ENCODE measurements at regions not wholly inside any gene's neighbourhood (a gene's known extent, or its start where the extent isn't known, plus 50 kb on each side); places are given as distances from the start of the nearest gene placed in this dataset.
A peak's percentile ranks its signal among the peaks of the same experiment; 100 is the strongest.

DNA sequence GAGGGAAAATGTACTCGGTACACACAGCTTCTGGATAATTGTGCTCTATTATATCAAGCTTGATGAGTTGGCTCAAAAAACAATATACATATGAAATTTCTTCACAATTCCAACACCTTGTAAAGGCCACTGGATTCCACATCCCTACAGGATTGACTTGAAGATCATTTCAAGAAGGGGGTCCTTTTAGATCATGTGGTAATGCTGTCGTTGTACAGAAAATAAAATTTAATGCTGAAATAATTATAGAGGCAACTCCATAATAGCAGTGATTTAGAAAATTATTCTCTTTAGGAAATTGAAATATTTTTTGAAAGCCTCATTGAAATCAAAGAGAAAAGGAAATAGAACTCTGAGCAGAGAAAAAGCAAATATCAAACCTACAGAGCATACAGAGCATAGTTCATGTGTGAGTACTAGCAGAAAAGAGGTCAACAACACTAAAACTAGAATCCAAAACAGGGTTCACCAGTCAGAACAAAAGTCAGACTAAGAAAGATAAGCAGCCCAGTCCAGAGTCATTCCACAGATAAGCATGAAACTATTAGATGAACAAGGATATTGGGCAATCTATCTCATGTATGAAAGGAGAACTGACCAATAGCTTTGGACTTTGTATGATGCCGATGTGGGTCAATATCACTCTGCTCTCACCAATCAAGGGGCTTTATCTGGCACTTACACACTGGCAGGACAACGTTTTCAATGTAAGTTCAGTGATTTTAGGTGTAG is 79.5 kb upstream of the PALMD start:
- Histone ChIP-seq H3K36me3 (replicated peaks; ENCODE audit: insufficient read depth, low read depth) (no peaks in the 10 kb centered on the region), H3K4me1 (ENCODE audit: insufficient read depth) (no peaks in the 10 kb centered on the region), H4K20me1 (ENCODE audit: insufficient read depth, poor library complexity, severe bottlenecking) (no peaks in the 10 kb centered on the region), H2AFZ (no peak overlapping the region), H3K27ac (peak overlapping the region; percentile 36), H3K27me3 (no peaks in the 10 kb centered on the region), H3K79me2 (no peaks in the 10 kb centered on the region), H3K9me2 (replicated peaks; ENCODE audit: insufficient read depth) (no peaks in the 10 kb centered on the region), H3K9me3 (ENCODE audit: low read depth) (no peaks in the 10 kb centered on the region), H3K4me3 (no peak overlapping the region), H3K4me2 (peak overlapping the region; percentile 9)
- no peak for TF ChIP-seq EZH2 (IDR thresholded peaks at IDR 0.05; ENCODE audit: borderline replicate concordance)
- TF ChIP-seq, protein P1, sequence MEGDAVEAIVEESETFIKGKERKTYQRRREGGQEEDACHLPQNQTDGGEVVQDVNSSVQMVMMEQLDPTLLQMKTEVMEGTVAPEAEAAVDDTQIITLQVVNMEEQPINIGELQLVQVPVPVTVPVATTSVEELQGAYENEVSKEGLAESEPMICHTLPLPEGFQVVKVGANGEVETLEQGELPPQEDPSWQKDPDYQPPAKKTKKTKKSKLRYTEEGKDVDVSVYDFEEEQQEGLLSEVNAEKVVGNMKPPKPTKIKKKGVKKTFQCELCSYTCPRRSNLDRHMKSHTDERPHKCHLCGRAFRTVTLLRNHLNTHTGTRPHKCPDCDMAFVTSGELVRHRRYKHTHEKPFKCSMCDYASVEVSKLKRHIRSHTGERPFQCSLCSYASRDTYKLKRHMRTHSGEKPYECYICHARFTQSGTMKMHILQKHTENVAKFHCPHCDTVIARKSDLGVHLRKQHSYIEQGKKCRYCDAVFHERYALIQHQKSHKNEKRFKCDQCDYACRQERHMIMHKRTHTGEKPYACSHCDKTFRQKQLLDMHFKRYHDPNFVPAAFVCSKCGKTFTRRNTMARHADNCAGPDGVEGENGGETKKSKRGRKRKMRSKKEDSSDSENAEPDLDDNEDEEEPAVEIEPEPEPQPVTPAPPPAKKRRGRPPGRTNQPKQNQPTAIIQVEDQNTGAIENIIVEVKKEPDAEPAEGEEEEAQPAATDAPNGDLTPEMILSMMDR (IDR thresholded peaks at IDR 0.05; ENCODE audit: poor library complexity): no peak
- no peak for TF ChIP-seq EZH2phosphoT487 (IDR thresholded peaks at IDR 0.05; ENCODE audit: low read depth, severe bottlenecking, unreplicated experiment)
- DNase-seq (ENCODE audit: low spot score): peak; percentile 8
- 78% methylated on average over 4 of the region's 4 CpGs for WGBS (ENCODE audit: low lambda C conversion rate, missing lambda C conversion rate)

DNA sequence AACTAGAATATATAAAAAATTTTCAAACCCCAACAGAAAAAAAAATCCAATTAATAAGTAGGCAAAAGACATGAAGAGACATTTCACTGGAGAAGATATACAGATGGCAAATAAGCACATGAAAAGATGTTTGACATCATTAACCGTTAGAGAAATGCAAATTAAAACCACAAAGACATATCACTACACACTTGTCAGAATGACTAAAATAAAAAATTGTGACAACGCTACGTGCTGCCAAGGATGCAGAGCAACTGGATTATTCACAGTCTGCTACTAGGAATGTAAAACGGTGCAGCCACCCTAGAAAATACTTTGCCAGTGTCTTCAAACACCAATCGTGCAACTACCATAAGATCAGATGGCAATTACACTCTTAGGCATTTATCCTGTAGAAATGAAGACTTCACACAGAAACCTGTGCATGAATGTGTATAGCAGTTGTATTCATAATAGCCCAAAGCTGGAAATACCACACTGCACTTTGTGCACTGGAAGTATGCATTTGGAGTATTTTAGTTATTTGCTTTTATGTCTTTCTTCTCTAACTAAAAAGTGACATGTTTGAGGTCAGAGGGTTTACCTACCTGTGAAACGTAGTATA is 75.3 kb upstream of the PALMD start:
- Histone ChIP-seq H3K79me2 (no peaks in the 10 kb centered on the region), H3K36me3 (replicated peaks; ENCODE audit: insufficient read depth, low read depth) (no peaks in the 10 kb centered on the region), H3K27ac (no peak overlapping the region), H3K4me2 (no peak overlapping the region), H3K9me3 (ENCODE audit: low read depth) (no peaks in the 10 kb centered on the region), H3K27me3 (no peaks in the 10 kb centered on the region), H3K4me3 (no peak overlapping the region), H3K4me1 (ENCODE audit: insufficient read depth) (no peaks in the 10 kb centered on the region), H4K20me1 (ENCODE audit: insufficient read depth, poor library complexity, severe bottlenecking) (no peaks in the 10 kb centered on the region), H2AFZ (no peak overlapping the region), H3K9me2 (replicated peaks; ENCODE audit: insufficient read depth) (no peaks in the 10 kb centered on the region)
- WGBS (ENCODE audit: low lambda C conversion rate, missing lambda C conversion rate): 79% methylated on average over 6 of the region's 6 CpGs
- TF ChIP-seq EZH2 (IDR thresholded peaks at IDR 0.05; ENCODE audit: borderline replicate concordance) (no peak), EZH2phosphoT487 (IDR thresholded peaks at IDR 0.05; ENCODE audit: low read depth, severe bottlenecking, unreplicated experiment) (no peak)
- TF ChIP-seq, protein P1 (IDR thresholded peaks at IDR 0.05; ENCODE audit: poor library complexity): no peak
- DNase-seq (ENCODE audit: low spot score): no peak

DNA sequence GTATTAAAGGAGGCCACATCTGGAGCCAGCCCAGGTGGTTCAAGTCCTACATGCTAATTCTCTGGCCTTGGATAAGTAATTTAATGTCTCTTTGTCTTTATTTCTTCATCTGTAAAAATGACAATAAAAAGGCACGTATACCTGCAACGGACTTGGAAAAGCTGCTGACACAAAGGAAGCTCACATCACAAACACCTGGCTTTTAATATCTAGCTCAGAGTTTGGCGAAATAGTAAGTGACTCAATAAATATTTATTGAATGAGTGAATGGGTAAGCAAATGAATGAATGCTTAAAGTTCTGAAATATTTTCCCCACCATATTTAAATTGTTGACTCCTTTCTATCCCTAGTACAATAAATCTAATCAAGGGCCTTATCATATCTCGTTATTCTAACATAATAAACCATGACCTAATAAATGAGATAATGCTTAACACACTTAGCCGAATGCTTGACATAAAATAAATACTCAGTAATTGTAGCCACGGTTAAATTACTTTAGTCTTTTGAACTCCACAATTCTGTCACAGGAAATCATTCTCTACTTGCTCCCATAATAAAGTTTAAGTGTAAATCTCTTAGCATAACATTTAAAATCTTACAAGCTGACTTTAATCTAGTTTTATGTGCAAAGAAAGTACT is 74.7 kb upstream of the PALMD start:
- no peaks in the 10 kb centered on the region for H3K9me2 ChIP-seq (replicated peaks; ENCODE audit: insufficient read depth)
- H3K79me2 ChIP-seq: no peaks in the 10 kb centered on the region
- no peak overlapping the region for H3K4me3 ChIP-seq
- no peaks in the 10 kb centered on the region for H4K20me1 ChIP-seq (ENCODE audit: insufficient read depth, poor library complexity, severe bottlenecking)
- H2AFZ ChIP-seq: no peak overlapping the region
- DNase-seq (ENCODE audit: low spot score): no peak
- no peak overlapping the region for H3K27ac ChIP-seq
- H3K4me1 ChIP-seq (ENCODE audit: insufficient read depth): no peaks in the 10 kb centered on the region
- H3K9me3 ChIP-seq (ENCODE audit: low read depth): no peaks in the 10 kb centered on the region
- WGBS (ENCODE audit: low lambda C conversion rate, missing lambda C conversion rate): 33% methylated on average over 6 of the region's 6 CpGs
- no peak overlapping the region for H3K4me2 ChIP-seq
- TF ChIP-seq EZH2 (IDR thresholded peaks at IDR 0.05; ENCODE audit: borderline replicate concordance) (no peak), EZH2phosphoT487 (IDR thresholded peaks at IDR 0.05; ENCODE audit: low read depth, severe bottlenecking, unreplicated experiment) (no peak)
- TF ChIP-seq, protein P1 (IDR thresholded peaks at IDR 0.05; ENCODE audit: poor library complexity): no peak
- H3K27me3 ChIP-seq: no peaks in the 10 kb centered on the region
- H3K36me3 ChIP-seq (replicated peaks; ENCODE audit: insufficient read depth, low read depth): no peaks in the 10 kb centered on the region
